GM23338 (cell line): ENCODE measurements at regions not wholly inside any gene's neighbourhood (a gene's known extent, or its start where the extent isn't known, plus 50 kb on each side); places are given as distances from the start of the nearest gene placed in this dataset.

ENCODE experiments used
- ATAC-seq: fragments of 200-7000 bp; cut with Tn5 transposase; 3 replicates; pipeline ENCODE4 v1.9.1; 2020
- DNase-seq: peaks from one replicate; pipeline ENCODE4 v3.0.0-alpha.2; 2015; ENCODE audit warnings: low spot score
- H2AFZ ChIP-seq: fragments of 200-600 bp; sonication (generic); 2 replicates; pipeline ENCODE4 v1.8.0; 2016; ENCODE audit warnings: antibody characterized with exemption, mild to moderate bottlenecking, moderate library complexity
- H3F3A ChIP-seq: fragments of 200-600 bp; sonication (generic); replicated peaks from 2 replicates; pipeline ENCODE4 v1.8.0; 2017; ENCODE audit warnings: antibody characterized with exemption, mixed run types, low read depth
- H3K27ac ChIP-seq: fragments of 200-600 bp; sonication (generic); 2 replicates; pipeline ENCODE4 v1.6.1; 2016; ENCODE audit warnings: low read depth
- H3K27me3 ChIP-seq: fragments of 200-600 bp; sonication (generic); 2 replicates; pipeline ENCODE4 v1.8.0; 2016; ENCODE audit warnings: mild to moderate bottlenecking, mixed run types, moderate library complexity; ENCODE audit not compliant: insufficient read depth
- H3K36me3 ChIP-seq: fragments of 200-600 bp; sonication (generic); 2 replicates; pipeline ENCODE4 v1.8.0; 2016; ENCODE audit warnings: mild to moderate bottlenecking; ENCODE audit not compliant: insufficient read depth
- H3K4me1 ChIP-seq: fragments of 200-600 bp; sonication (generic); 2 replicates; pipeline ENCODE4 v1.8.0; 2016; ENCODE audit warnings: mild to moderate bottlenecking, moderate library complexity; ENCODE audit not compliant: insufficient read depth
- H3K4me2 ChIP-seq: fragments of 200-600 bp; sonication (generic); 2 replicates; pipeline ENCODE4 v1.7.1; 2017; ENCODE audit warnings: mixed run types
- H3K4me3 ChIP-seq: fragments of 200-600 bp; sonication (generic); 2 replicates; pipeline ENCODE4 v1.6.1; 2016; ENCODE audit warnings: mixed run types
- H3K79me2 ChIP-seq: fragments of 200-600 bp; sonication (generic); replicated peaks from 2 replicates; pipeline ENCODE4 v1.8.0; 2017; ENCODE audit warnings: mild to moderate bottlenecking; ENCODE audit not compliant: insufficient read depth
- H3K9me2 ChIP-seq: fragments of 200-600 bp; sonication (generic); 2 replicates; pipeline ENCODE4 v1.8.0; 2017; ENCODE audit not compliant: insufficient read depth
- H4K20me1 ChIP-seq: fragments of 200-600 bp; sonication (generic); replicated peaks from 2 replicates; pipeline ENCODE4 v1.8.0; 2017; ENCODE audit warnings: mild to moderate bottlenecking; ENCODE audit not compliant: insufficient read depth
- H3K27ac Mint-ChIP-seq: 2 replicates; pipeline ENCODE4 v1.8.0; 2020; ENCODE audit warnings: inconsistent platforms, mild to moderate bottlenecking, moderate library complexity, mixed read lengths
- H3K27me3 Mint-ChIP-seq: 3 replicates; pipeline ENCODE4 v1.8.0; 2022; ENCODE audit warnings: low read depth, mild to moderate bottlenecking, moderate library complexity, mixed read lengths, inconsistent platforms; ENCODE audit not compliant: insufficient read depth, poor library complexity
- H3K36me3 Mint-ChIP-seq: 3 replicates; pipeline ENCODE4 v1.8.0; 2021; ENCODE audit warnings: low read depth, mild to moderate bottlenecking, inconsistent platforms, moderate library complexity, mixed read lengths
- H3K4me1 Mint-ChIP-seq: 3 replicates; pipeline ENCODE4 v1.8.0; 2020; ENCODE audit warnings: mild to moderate bottlenecking, inconsistent platforms, mixed read lengths
- H3K4me3 Mint-ChIP-seq: 3 replicates; pipeline ENCODE4 v1.8.0; 2021; ENCODE audit warnings: moderate library complexity, mild to moderate bottlenecking, inconsistent platforms, mixed read lengths
- H3K9me3 Mint-ChIP-seq: 3 replicates; pipeline ENCODE4 v1.8.0; 2020; ENCODE audit warnings: moderate library complexity, mild to moderate bottlenecking, inconsistent platforms, mixed read lengths
- CREB1 ChIP-seq: fragments of 250-450 bp; sonication (Bioruptor Pico); IDR thresholded peaks from 2 replicates; pipeline ENCODE4 v1.5.0; 2020; ENCODE audit warnings: low read depth, mild to moderate bottlenecking, moderate library complexity
- EZH2 ChIP-seq: fragments of 200-600 bp; sonication (generic); IDR thresholded peaks from one replicate; pipeline ENCODE4 v1.8.0; 2017; ENCODE audit warnings: antibody characterized with exemption, mild to moderate bottlenecking, low read depth; ENCODE audit not compliant: unreplicated experiment
- EZH2phosphoT487 ChIP-seq: fragments of 200-600 bp; sonication (generic); IDR thresholded peaks from one replicate; pipeline ENCODE4 v1.8.1; 2018; ENCODE audit warnings: antibody characterized with exemption; ENCODE audit not compliant: unreplicated experiment
- JUNB ChIP-seq: IDR thresholded peaks from one replicate; pipeline ENCODE4 v1.6.1; 2016; ENCODE audit warnings: antibody characterized with exemption; ENCODE audit not compliant: unreplicated experiment
- NANOG ChIP-seq: IDR thresholded peaks from 2 replicates; pipeline ENCODE4 v1.6.1; 2016; ENCODE audit warnings: antibody characterized with exemption, borderline replicate concordance
- REST ChIP-seq: IDR thresholded peaks from one replicate; pipeline ENCODE4 v1.6.1; 2018; ENCODE audit warnings: antibody characterized with exemption; ENCODE audit not compliant: unreplicated experiment
- STAT1 ChIP-seq: IDR thresholded peaks from one replicate; pipeline ENCODE4 v1.6.1; 2016; ENCODE audit warnings: antibody characterized with exemption; ENCODE audit not compliant: unreplicated experiment
- ZNF114 ChIP-seq: fragments of 250-450 bp; sonication (Bioruptor Pico); IDR thresholded peaks from 2 replicates; pipeline ENCODE4 v1.5.0; 2020; ENCODE audit warnings: mild to moderate bottlenecking, moderate library complexity
- ZNF331 ChIP-seq: fragments of 250-450 bp; sonication (Bioruptor Pico); IDR thresholded peaks from 2 replicates; pipeline ENCODE4 v1.5.0; 2020; ENCODE audit warnings: low read depth, mild to moderate bottlenecking, moderate library complexity
- TF ChIP-seq, protein P1 (sequence below), 2 experiments: fragments of 200-600 bp in 1 of 2; sonication (generic) in 1 of 2; conservative IDR thresholded peaks; 2 replicates each; pipeline versions ENCODE4 v1.5.1 to v1.6.1; 2016 to 2017; ENCODE audit warnings: antibody characterized with exemption in 2 of 2, low read depth in 2 of 2, mild to moderate bottlenecking in 2 of 2, moderate library complexity in 1 of 2
- TF ChIP-seq, protein P2 (sequence below): fragments of 250-450 bp; sonication (Bioruptor Pico); IDR thresholded peaks from 2 replicates; pipeline ENCODE4 v1.5.0; 2020; ENCODE audit warnings: mild to moderate bottlenecking, moderate library complexity

DNA sequence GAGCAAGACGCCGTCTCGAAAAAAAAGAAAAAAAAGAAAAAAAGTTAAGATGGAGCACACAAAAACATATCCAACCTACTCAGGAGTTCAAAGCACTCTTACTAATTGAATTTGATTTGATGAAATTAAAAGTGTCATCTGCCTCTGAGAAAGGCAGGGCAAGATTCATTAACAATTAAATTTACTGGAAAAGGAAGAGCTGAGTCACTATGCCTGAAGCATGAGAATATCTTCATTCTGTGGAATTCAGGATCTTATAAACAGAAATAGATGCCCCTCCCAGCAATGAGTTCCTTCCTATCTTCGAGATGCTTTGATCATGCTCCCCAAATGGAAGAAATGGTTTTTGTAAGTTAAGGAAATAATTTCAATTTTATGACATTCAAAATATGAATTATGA, 61.0 kb upstream of the ST3GAL6 start (continued):
- TF ChIP-seq, protein P1, sequence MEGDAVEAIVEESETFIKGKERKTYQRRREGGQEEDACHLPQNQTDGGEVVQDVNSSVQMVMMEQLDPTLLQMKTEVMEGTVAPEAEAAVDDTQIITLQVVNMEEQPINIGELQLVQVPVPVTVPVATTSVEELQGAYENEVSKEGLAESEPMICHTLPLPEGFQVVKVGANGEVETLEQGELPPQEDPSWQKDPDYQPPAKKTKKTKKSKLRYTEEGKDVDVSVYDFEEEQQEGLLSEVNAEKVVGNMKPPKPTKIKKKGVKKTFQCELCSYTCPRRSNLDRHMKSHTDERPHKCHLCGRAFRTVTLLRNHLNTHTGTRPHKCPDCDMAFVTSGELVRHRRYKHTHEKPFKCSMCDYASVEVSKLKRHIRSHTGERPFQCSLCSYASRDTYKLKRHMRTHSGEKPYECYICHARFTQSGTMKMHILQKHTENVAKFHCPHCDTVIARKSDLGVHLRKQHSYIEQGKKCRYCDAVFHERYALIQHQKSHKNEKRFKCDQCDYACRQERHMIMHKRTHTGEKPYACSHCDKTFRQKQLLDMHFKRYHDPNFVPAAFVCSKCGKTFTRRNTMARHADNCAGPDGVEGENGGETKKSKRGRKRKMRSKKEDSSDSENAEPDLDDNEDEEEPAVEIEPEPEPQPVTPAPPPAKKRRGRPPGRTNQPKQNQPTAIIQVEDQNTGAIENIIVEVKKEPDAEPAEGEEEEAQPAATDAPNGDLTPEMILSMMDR (conservative IDR thresholded peaks at IDR 0.05; ENCODE audit: low read depth in 2 of 2) = no peak
- no peak for TF ChIP-seq ZNF331 (CRISPR knock-in tag)
- no peak for TF ChIP-seq NANOG
- no peak for TF ChIP-seq EZH2phosphoT487
- TF ChIP-seq ZNF114 (CRISPR knock-in tag) = no peak
- TF ChIP-seq CREB1 (CRISPR knock-in tag) = no peak
- no peak for TF ChIP-seq JUNB

DNA sequence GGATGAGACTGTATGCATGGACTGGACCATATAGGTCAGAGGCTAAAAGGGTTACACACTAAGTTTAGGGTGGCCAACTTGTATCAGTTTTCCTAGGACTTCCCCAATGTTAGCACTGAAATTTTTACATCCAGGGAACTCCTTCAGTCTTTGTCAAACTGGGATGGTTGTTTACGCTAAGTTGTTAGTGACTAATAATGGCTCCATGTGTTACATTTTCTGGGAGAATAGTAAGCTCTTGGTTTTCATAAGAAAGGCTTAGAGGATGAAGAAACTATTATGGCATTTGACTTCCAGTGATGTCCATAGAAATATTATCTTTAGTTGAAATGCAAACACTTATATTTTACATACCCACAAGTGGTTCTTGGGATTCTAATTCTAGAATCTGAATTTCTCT, 57.9 kb upstream of the ST3GAL6 start:
- Histone ChIP-seq H3K4me2 (no peak overlapping the region), H3F3A (no peaks in the 10 kb centered on the region), H3K36me3 (no peaks in the 10 kb centered on the region), H4K20me1 (no peaks in the 10 kb centered on the region), H3K27me3 (no peaks in the 10 kb centered on the region), H3K79me2 (no peaks in the 10 kb centered on the region), H3K27ac (no peak overlapping the region), H3K4me3 (no peak overlapping the region), H3K4me1 (peaks cover 28% of the 10 kb centered on the region), H2AFZ (no peak overlapping the region), H3K9me2 (no peaks in the 10 kb centered on the region)
- Mint-ChIP-seq H3K27me3 (no peaks in the 10 kb centered on the region), H3K36me3 (no peaks in the 10 kb centered on the region), H3K9me3 (no peaks in the 10 kb centered on the region; the same call in 2 of the 3 replicates), H3K4me1 (peaks cover 18% of the 10 kb centered on the region), H3K4me3 (no peak overlapping the region), H3K27ac (no peak overlapping the region)
- ATAC-seq (no peak), DNase-seq (no peak)
- TF ChIP-seq, protein P1 (conservative IDR thresholded peaks at IDR 0.05; ENCODE audit: low read depth in 2 of 2) = no peak
- no peak for TF ChIP-seq REST
- TF ChIP-seq ZNF331 (CRISPR knock-in tag) = no peak
- TF ChIP-seq EZH2 = no peak
- no peak for TF ChIP-seq JUNB
- no peak for TF ChIP-seq EZH2phosphoT487
- no peak for TF ChIP-seq ZNF114 (CRISPR knock-in tag)
- no peak for TF ChIP-seq STAT1
- TF ChIP-seq NANOG = no peak
- TF ChIP-seq CREB1 (CRISPR knock-in tag) = no peak
- TF ChIP-seq, protein P2, sequence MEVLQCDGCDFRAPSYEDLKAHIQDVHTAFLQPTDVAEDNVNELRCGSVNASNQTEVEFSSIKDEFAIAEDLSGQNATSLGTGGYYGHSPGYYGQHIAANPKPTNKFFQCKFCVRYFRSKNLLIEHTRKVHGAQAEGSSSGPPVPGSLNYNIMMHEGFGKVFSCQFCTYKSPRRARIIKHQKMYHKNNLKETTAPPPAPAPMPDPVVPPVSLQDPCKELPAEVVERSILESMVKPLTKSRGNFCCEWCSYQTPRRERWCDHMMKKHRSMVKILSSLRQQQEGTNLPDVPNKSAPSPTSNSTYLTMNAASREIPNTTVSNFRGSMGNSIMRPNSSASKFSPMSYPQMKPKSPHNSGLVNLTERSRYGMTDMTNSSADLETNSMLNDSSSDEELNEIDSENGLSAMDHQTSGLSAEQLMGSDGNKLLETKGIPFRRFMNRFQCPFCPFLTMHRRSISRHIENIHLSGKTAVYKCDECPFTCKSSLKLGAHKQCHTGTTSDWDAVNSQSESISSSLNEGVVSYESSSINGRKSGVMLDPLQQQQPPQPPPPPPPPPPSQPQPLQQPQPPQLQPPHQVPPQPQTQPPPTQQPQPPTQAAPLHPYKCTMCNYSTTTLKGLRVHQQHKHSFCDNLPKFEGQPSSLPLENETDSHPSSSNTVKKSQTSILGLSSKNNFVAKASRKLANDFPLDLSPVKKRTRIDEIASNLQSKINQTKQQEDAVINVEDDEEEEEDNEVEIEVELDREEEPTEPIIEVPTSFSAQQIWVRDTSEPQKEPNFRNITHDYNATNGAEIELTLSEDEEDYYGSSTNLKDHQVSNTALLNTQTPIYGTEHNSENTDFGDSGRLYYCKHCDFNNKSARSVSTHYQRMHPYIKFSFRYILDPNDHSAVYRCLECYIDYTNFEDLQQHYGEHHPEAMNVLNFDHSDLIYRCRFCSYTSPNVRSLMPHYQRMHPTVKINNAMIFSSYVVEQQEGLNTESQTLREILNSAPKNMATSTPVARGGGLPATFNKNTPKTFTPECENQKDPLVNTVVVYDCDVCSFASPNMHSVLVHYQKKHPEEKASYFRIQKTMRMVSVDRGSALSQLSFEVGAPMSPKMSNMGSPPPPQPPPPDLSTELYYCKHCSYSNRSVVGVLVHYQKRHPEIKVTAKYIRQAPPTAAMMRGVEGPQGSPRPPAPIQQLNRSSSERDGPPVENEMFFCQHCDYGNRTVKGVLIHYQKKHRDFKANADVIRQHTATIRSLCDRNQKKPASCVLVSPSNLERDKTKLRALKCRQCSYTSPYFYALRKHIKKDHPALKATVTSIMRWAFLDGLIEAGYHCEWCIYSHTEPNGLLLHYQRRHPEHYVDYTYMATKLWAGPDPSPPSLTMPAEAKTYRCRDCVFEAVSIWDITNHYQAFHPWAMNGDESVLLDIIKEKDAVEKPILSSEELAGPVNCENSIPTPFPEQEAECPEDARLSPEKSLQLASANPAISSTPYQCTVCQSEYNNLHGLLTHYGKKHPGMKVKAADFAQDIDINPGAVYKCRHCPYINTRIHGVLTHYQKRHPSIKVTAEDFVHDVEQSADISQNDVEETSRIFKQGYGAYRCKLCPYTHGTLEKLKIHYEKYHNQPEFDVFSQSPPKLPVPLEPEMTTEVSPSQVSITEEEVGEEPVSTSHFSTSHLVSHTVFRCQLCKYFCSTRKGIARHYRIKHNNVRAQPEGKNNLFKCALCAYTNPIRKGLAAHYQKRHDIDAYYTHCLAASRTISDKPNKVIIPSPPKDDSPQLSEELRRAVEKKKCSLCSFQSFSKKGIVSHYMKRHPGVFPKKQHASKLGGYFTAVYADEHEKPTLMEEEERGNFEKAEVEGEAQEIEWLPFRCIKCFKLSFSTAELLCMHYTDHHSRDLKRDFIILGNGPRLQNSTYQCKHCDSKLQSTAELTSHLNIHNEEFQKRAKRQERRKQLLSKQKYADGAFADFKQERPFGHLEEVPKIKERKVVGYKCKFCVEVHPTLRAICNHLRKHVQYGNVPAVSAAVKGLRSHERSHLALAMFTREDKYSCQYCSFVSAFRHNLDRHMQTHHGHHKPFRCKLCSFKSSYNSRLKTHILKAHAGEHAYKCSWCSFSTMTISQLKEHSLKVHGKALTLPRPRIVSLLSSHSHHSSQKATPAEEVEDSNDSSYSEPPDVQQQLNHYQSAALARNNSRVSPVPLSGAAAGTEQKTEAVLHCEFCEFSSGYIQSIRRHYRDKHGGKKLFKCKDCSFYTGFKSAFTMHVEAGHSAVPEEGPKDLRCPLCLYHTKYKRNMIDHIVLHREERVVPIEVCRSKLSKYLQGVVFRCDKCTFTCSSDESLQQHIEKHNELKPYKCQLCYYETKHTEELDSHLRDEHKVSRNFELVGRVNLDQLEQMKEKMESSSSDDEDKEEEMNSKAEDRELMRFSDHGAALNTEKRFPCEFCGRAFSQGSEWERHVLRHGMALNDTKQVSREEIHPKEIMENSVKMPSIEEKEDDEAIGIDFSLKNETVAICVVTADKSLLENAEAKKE (CRISPR knock-in tag) = no peak
